Heart left ventricle (tissue), 13 donors: ENCODE measurements at regions not wholly inside any gene's neighbourhood (a gene's known extent, or its start where the extent isn't known, plus 50 kb on each side); places are given as distances from the start of the nearest gene placed in this dataset.

ENCODE experiments used
- CTCF ChIP-seq, 12 donors: fragments of 200-600 bp; sonication (generic) in 4 of 12; IDR thresholded peaks; one replicate each; pipeline versions ENCODE4 v1.5.0 to v1.8.0; 2018 to 2022; ENCODE audit warnings: antibody characterized with exemption in 12 of 12, mild to moderate bottlenecking in 5 of 12
- POLR2A ChIP-seq, 2 donors: fragments of 450-650 bp; IDR thresholded peaks; one replicate each; pipeline ENCODE4 v1.6.1; 2017; ENCODE audit warnings: antibody characterized with exemption in 2 of 2, mild to moderate bottlenecking in 2 of 2, moderate library complexity in 2 of 2
- donor health status: ischemic (EF 13 %, LVEDD 7.1; RV severe dilation, severe dysfunction).
- donor health status: DM: no; HTN: yes; CAD: no.
- donor health status: DM: no; HTN: no; CAD: no.
- donor health status: ischemic (EF 25% LVEDD 6.9; RV normal size, moderate dysfunction).
- donor health status: ischemic (EF 25% LVEDD 5.7; RV mildly dilated, moderate dysfunction).
- donor health status: ischemic (EF 35%, LVEDD 5.7; RV mildly dilated, moderate dysfunction).
- donor health status: nonischemic (EF 11% LVEDD 7.7; RV severe dilation, severe dysfunction).
- donor health status: DM: yes; HTN: yes; CAD: no.
- donor health status: PGD.
- donor health status: ischemic (EF 29% LVEDD 5.4; RV normal size, mild dysfunction).
- donor health status: nonischemic (EF 23%, LVEDD 6.1; RV moderate dilation, normal function).

GRCh38 chr2:48036312-48036711 lies 130.0 kb upstream of the FBXO11 start:
- TF ChIP-seq POLR2A (IDR thresholded peaks at IDR 0.05) = no peak
- no peak for TF ChIP-seq CTCF (IDR thresholded peaks at IDR 0.05)
